Astrocyte (in vitro differentiated cells and primary cell): ENCODE measurements at regions not wholly inside any gene's neighbourhood (a gene's known extent, or its start where the extent isn't known, plus 50 kb on each side); places are given as distances from the start of the nearest gene placed in this dataset.

Experiments
- DNase-seq: peaks from one replicate; pipeline ENCODE4 v3.0.0-alpha.2; 2010; ENCODE audit warnings: low read depth
- FAIRE-seq: peaks from 2 replicates; lab custom pipeline; 2011; peaks lifted over from hg19 to GRCh38; lab: Jason Lieb, UNC
- H2AFZ ChIP-seq: 2 replicates; pipeline ENCODE4 v1.6.0; 2012; ENCODE audit warnings: low read depth, low read length, inconsistent platforms
- H3K27ac ChIP-seq: 2 replicates; pipeline ENCODE4 v1.5.1; 2011; ENCODE audit warnings: low read depth, low read length, inconsistent platforms
- H3K27me3 ChIP-seq: 2 replicates; pipeline ENCODE4 v1.6.0; 2011; ENCODE audit warnings: low read length, inconsistent platforms; ENCODE audit not compliant: insufficient read depth
- H3K36me3 ChIP-seq: 2 replicates; pipeline ENCODE4 v1.5.1; 2011; ENCODE audit warnings: low read length, inconsistent platforms; ENCODE audit not compliant: insufficient read depth
- H3K4me1 ChIP-seq: 2 replicates; pipeline ENCODE4 v1.5.1; 2011; ENCODE audit warnings: low read length, inconsistent platforms; ENCODE audit not compliant: insufficient read depth
- H3K4me2 ChIP-seq: 2 replicates; pipeline ENCODE4 v1.6.0; 2012; ENCODE audit warnings: low read length, inconsistent platforms
- H3K4me3 ChIP-seq: 2 replicates; pipeline ENCODE4 v1.5.1; 2011; ENCODE audit warnings: low read depth, mild to moderate bottlenecking, low read length, inconsistent platforms; ENCODE audit not compliant: insufficient read depth
- H3K79me2 ChIP-seq: 2 replicates; pipeline ENCODE4 v1.6.0; 2012; ENCODE audit warnings: mild to moderate bottlenecking, low read length, inconsistent platforms; ENCODE audit not compliant: insufficient read depth
- H3K9ac ChIP-seq: 2 replicates; pipeline ENCODE4 v1.6.0; 2012; ENCODE audit warnings: mild to moderate bottlenecking, low read length, inconsistent platforms
- H3K9me3 ChIP-seq: 2 replicates; pipeline ENCODE4 v1.5.1; 2012; ENCODE audit warnings: low read depth, mild to moderate bottlenecking, low read length, inconsistent platforms; ENCODE audit not compliant: insufficient read depth
- H4K20me1 ChIP-seq: 2 replicates; pipeline ENCODE4 v1.6.0; 2012; ENCODE audit warnings: low read length, inconsistent platforms; ENCODE audit not compliant: insufficient read depth
- H3K27ac Mint-ChIP-seq: one replicate; pipeline ENCODE4 v1.8.0; 2021; ENCODE audit warnings: mild to moderate bottlenecking, mixed read lengths; ENCODE audit not compliant: unreplicated experiment
- H3K27me3 Mint-ChIP-seq: one replicate; pipeline ENCODE4 v1.8.0; 2021; ENCODE audit warnings: low read depth, mixed read lengths; ENCODE audit not compliant: unreplicated experiment
- H3K36me3 Mint-ChIP-seq: one replicate; pipeline ENCODE4 v1.8.0; 2021; ENCODE audit warnings: low read depth, mixed read lengths; ENCODE audit not compliant: unreplicated experiment
- H3K4me1 Mint-ChIP-seq: one replicate; pipeline ENCODE4 v1.8.0; 2021; ENCODE audit warnings: low read depth, mixed read lengths; ENCODE audit not compliant: unreplicated experiment
- H3K4me3 Mint-ChIP-seq: one replicate; pipeline ENCODE4 v1.8.0; 2021; ENCODE audit warnings: mild to moderate bottlenecking, moderate library complexity, mixed read lengths; ENCODE audit not compliant: unreplicated experiment
- H3K9me3 Mint-ChIP-seq: one replicate; pipeline ENCODE4 v1.8.0; 2021; ENCODE audit warnings: mild to moderate bottlenecking, mixed read lengths; ENCODE audit not compliant: unreplicated experiment
- CTCF ChIP-seq: IDR thresholded peaks from 2 replicates; pipeline ENCODE4 v1.5.1; 2011; ENCODE audit warnings: low read depth, mild to moderate bottlenecking, inconsistent platforms, low read length, moderate library complexity; ENCODE audit not compliant: insufficient read depth
- EZH2 ChIP-seq: IDR thresholded peaks from 2 replicates; pipeline ENCODE4 v1.6.1; 2012; ENCODE audit warnings: mild to moderate bottlenecking, low read length, inconsistent platforms; ENCODE audit not compliant: insufficient read depth

DNA sequence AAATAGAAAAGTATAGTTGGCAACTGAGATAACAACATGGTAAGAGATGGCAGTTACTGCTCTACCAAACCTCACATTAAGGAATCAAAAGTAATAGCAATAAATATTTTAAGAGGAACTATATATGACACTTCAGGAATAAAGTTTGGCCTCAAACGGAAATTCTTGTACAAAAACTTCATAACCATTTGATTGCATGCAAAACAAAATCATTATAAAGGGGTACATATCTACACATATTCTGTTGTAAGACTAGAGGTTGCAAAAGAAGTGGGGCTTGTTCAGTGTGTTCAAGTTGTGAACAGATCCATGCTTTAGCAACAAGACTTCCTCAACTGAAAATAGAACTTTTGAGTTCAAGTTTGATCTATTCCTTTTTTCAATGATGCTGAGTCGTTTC lies 133.5 kb upstream of the MIR17HG start:
- Histone ChIP-seq H3K4me2 (no peak overlapping the region), H4K20me1 (no peaks in the 10 kb centered on the region), H2AFZ (no peak overlapping the region), H3K36me3 (no peaks in the 10 kb centered on the region), H3K9me3 (no peaks in the 10 kb centered on the region), H3K27me3 (no peaks in the 10 kb centered on the region), H3K9ac (no peak overlapping the region), H3K79me2 (no peaks in the 10 kb centered on the region), H3K27ac (no peak overlapping the region), H3K4me3 (no peak overlapping the region), H3K4me1 (no peaks in the 10 kb centered on the region)
- Mint-ChIP-seq H3K9me3 (no peaks in the 10 kb centered on the region), H3K36me3 (no peaks in the 10 kb centered on the region), H3K27ac (no peak overlapping the region), H3K4me1 (peaks cover 2% of the 10 kb centered on the region), H3K27me3 (no peaks in the 10 kb centered on the region), H3K4me3 (no peak overlapping the region)
- DNase-seq (no peak), FAIRE-seq (no peak)
- TF ChIP-seq CTCF, result no peak
- no peak for TF ChIP-seq EZH2

GRCh38 chr13:91216928-91217700 lies 130.4 kb upstream of the MIR17HG start:
- no peaks in the 10 kb centered on the region for H3K27me3 Mint-ChIP-seq
- H3K9ac ChIP-seq, result no peak overlapping the region
- DNase-seq (no peak), FAIRE-seq (no peak)
- no peak overlapping the region for H3K27ac ChIP-seq
- no peaks in the 10 kb centered on the region for H3K9me3 Mint-ChIP-seq
- no peak overlapping the region for H3K27ac Mint-ChIP-seq
- no peaks in the 10 kb centered on the region for H3K79me2 ChIP-seq
- H3K27me3 ChIP-seq, result no peaks in the 10 kb centered on the region
- TF ChIP-seq CTCF, result no peak
- TF ChIP-seq EZH2, result no peak
- H3K36me3 Mint-ChIP-seq, result no peaks in the 10 kb centered on the region
- no peaks in the 10 kb centered on the region for H3K36me3 ChIP-seq
- H3K4me2 ChIP-seq, result no peak overlapping the region
- no peak overlapping the region for H3K4me3 Mint-ChIP-seq
- no peaks in the 10 kb centered on the region for H4K20me1 ChIP-seq
- H2AFZ ChIP-seq, result no peak overlapping the region
- H3K9me3 ChIP-seq, result no peaks in the 10 kb centered on the region
- no peak overlapping the region for H3K4me3 ChIP-seq
- peaks cover 2% of the 10 kb centered on the region for H3K4me1 Mint-ChIP-seq
- no peaks in the 10 kb centered on the region for H3K4me1 ChIP-seq

DNA sequence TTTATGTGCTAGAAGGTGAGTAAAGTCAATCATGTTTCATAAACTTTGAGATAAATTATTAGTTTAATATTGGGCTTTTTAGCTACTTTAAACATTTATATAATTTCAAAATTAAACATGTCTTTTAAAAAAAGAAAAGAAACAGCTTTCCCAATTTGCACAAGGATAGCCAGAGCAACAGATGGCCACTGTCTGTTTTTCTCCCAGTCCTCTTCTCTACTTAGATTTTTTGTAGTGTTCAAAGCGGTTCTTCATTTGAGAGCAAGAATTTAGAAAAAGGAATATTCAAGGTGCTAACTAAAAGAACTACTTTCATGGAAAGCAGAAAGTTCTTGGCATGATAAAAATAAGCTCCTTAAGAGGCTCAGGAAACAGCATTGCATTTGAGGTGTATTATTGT lies 128.3 kb upstream of the MIR17HG start:
- no peaks in the 10 kb centered on the region for H3K9me3 Mint-ChIP-seq
- Histone ChIP-seq H3K4me1 (no peaks in the 10 kb centered on the region), H3K79me2 (no peaks in the 10 kb centered on the region), H3K4me3 (no peak overlapping the region), H3K9ac (no peak overlapping the region), H3K27ac (no peak overlapping the region), H3K36me3 (no peaks in the 10 kb centered on the region), H3K4me2 (no peak overlapping the region), H2AFZ (no peak overlapping the region), H3K9me3 (no peaks in the 10 kb centered on the region), H3K27me3 (no peaks in the 10 kb centered on the region), H4K20me1 (no peaks in the 10 kb centered on the region)
- no peak for TF ChIP-seq CTCF
- no peak for TF ChIP-seq EZH2
- peaks cover 5% of the 10 kb centered on the region for H3K4me1 Mint-ChIP-seq
- DNase-seq (no peak), FAIRE-seq (no peak)
- no peaks in the 10 kb centered on the region for H3K36me3 Mint-ChIP-seq
- H3K4me3 Mint-ChIP-seq, result no peak overlapping the region
- H3K27ac Mint-ChIP-seq, result no peak overlapping the region
- H3K27me3 Mint-ChIP-seq, result no peaks in the 10 kb centered on the region
